ENCODE measurements at regions not wholly inside any gene's neighbourhood (a gene's known extent, or its start where the extent isn't known, plus 50 kb on each side); places are given as distances from the start of the nearest gene placed in this dataset.

DNA sequence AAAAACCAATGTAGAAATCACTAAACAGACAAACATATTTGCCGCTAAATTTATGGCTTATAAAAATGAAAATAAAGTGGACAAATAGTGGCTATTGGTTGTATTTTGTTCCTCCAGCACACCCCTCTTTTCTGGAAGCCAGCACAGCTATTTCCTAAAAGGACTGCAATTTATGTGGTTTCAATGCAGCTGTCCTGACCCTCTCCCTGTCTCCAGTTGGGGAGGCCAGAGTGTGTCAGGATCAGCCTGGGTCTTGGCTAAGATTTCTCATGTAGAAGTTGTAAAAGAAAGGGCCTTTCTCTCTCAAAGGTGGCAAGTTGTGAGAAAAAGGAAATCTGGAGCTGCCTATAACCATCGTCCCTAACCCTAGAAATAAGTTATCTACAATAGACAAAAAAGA is 165.6 kb downstream of the ALDH8A1 start:
- TF ChIP-seq, protein P1, sequence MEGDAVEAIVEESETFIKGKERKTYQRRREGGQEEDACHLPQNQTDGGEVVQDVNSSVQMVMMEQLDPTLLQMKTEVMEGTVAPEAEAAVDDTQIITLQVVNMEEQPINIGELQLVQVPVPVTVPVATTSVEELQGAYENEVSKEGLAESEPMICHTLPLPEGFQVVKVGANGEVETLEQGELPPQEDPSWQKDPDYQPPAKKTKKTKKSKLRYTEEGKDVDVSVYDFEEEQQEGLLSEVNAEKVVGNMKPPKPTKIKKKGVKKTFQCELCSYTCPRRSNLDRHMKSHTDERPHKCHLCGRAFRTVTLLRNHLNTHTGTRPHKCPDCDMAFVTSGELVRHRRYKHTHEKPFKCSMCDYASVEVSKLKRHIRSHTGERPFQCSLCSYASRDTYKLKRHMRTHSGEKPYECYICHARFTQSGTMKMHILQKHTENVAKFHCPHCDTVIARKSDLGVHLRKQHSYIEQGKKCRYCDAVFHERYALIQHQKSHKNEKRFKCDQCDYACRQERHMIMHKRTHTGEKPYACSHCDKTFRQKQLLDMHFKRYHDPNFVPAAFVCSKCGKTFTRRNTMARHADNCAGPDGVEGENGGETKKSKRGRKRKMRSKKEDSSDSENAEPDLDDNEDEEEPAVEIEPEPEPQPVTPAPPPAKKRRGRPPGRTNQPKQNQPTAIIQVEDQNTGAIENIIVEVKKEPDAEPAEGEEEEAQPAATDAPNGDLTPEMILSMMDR (conservative IDR thresholded peaks at IDR 0.05; ENCODE audit: low read length), result no peak
- TF ChIP-seq EZH2phosphoT487 (IDR thresholded peaks at IDR 0.05; ENCODE audit: borderline replicate concordance), result no peak

Measured in Loucy (cell line).